Astrocyte (in vitro differentiated cells and primary cell): ENCODE measurements at regions not wholly inside any gene's neighbourhood (a gene's known extent, or its start where the extent isn't known, plus 50 kb on each side); places are given as distances from the start of the nearest gene placed in this dataset.

ENCODE experiments used
- EZH2 ChIP-seq: IDR thresholded peaks from 2 replicates; pipeline ENCODE4 v1.6.1; 2012; ENCODE audit warnings: mild to moderate bottlenecking, low read length, inconsistent platforms; ENCODE audit not compliant: insufficient read depth
- TF ChIP-seq, protein P1 (sequence below): IDR thresholded peaks from 2 replicates; pipeline ENCODE4 v1.5.1; 2011; ENCODE audit warnings: low read depth, mild to moderate bottlenecking, inconsistent platforms, low read length, moderate library complexity; ENCODE audit not compliant: insufficient read depth

DNA sequence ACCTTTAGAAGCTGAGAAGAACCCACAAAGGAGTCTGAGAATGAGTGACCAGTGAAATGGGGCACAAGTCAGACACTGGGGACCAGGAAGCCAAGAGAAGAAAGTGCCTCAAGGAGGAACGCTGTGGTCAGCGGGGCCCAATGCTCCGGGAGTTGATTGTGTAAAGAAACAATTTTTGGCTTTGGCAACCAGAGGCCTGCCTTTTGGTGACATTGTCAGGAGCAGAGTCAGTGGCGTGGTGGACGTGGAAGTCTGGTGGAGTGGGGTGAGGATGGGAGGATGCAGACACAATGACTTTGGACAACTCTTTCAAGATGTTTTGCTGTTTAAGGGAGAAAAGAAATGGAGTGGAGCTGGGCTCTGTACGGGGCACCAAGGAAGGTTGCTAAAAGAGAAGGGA lies 100.2 kb upstream of the SEC11C start:
- no peak for TF ChIP-seq EZH2
- TF ChIP-seq, protein P1, sequence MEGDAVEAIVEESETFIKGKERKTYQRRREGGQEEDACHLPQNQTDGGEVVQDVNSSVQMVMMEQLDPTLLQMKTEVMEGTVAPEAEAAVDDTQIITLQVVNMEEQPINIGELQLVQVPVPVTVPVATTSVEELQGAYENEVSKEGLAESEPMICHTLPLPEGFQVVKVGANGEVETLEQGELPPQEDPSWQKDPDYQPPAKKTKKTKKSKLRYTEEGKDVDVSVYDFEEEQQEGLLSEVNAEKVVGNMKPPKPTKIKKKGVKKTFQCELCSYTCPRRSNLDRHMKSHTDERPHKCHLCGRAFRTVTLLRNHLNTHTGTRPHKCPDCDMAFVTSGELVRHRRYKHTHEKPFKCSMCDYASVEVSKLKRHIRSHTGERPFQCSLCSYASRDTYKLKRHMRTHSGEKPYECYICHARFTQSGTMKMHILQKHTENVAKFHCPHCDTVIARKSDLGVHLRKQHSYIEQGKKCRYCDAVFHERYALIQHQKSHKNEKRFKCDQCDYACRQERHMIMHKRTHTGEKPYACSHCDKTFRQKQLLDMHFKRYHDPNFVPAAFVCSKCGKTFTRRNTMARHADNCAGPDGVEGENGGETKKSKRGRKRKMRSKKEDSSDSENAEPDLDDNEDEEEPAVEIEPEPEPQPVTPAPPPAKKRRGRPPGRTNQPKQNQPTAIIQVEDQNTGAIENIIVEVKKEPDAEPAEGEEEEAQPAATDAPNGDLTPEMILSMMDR = no peak
